Mesenchymal stem cell (in vitro differentiated cells and primary cell): ENCODE measurements at regions not wholly inside any gene's neighbourhood (a gene's known extent, or its start where the extent isn't known, plus 50 kb on each side); places are given as distances from the start of the nearest gene placed in this dataset.
A peak's percentile ranks its signal among the peaks of the same experiment; 100 is the strongest.

Source experiments
- DNase-seq: peaks from one replicate; pipeline ENCODE4 v3.0.0-alpha.2; 2013
- H2AFZ ChIP-seq: one replicate; pipeline ENCODE4 v1.6.1; 2013; ENCODE audit warnings: low read depth, mild to moderate bottlenecking, control low read depth, inconsistent platforms, low read length, moderate library complexity
- H2AK5ac ChIP-seq: 2 replicates; pipeline ENCODE4 v1.6.1; 2013; ENCODE audit warnings: low read length, moderate library complexity, mild to moderate bottlenecking, inconsistent platforms; ENCODE audit not compliant: severe bottlenecking
- H2BK120ac ChIP-seq: one replicate; pipeline ENCODE4 v1.6.1; 2013; ENCODE audit warnings: low read depth, mild to moderate bottlenecking, inconsistent platforms, low read length, moderate library complexity
- H2BK12ac ChIP-seq, 2 experiments: one replicate each; pipeline ENCODE4 v1.6.1; 2013; ENCODE audit warnings: inconsistent platforms in 2 of 2, low read length in 2 of 2, mild to moderate bottlenecking in 2 of 2, moderate library complexity in 2 of 2, control low read depth in 1 of 2
- H2BK15ac ChIP-seq: one replicate; pipeline ENCODE4 v1.6.1; 2013; ENCODE audit warnings: mild to moderate bottlenecking, low read depth, inconsistent platforms; ENCODE audit not compliant: poor library complexity, severe bottlenecking
- H2BK5ac ChIP-seq: 2 replicates; pipeline ENCODE4 v1.6.1; 2013; ENCODE audit warnings: low read depth, mild to moderate bottlenecking, low read length, control low read depth, inconsistent platforms; ENCODE audit not compliant: poor library complexity, severe bottlenecking
- H3K14ac ChIP-seq, 2 experiments: one replicate each; pipeline ENCODE4 v1.6.1; 2013; ENCODE audit warnings: inconsistent platforms in 2 of 2, low read length in 2 of 2, control low read depth in 1 of 2, mild to moderate bottlenecking in 1 of 2, moderate library complexity in 1 of 2
- H3K18ac ChIP-seq, 2 experiments: one replicate each; pipeline ENCODE4 v1.6.1; 2013; ENCODE audit warnings: inconsistent platforms in 2 of 2, low read length in 2 of 2, control low read depth in 1 of 2, low read depth in 1 of 2, mild to moderate bottlenecking in 1 of 2
- H3K23ac ChIP-seq, 2 experiments: one replicate each; pipeline ENCODE4 v1.6.1; 2013; ENCODE audit warnings: inconsistent platforms in 2 of 2, low read length in 2 of 2, mild to moderate bottlenecking in 2 of 2, moderate library complexity in 2 of 2, control low read depth in 1 of 2
- H3K27ac ChIP-seq: 2 replicates; pipeline ENCODE4 v1.5.1; 2013; ENCODE audit warnings: mild to moderate bottlenecking, moderate library complexity, low read length, control low read depth, inconsistent platforms; ENCODE audit not compliant: poor library complexity, severe bottlenecking
- H3K27me3 ChIP-seq, 2 experiments: 2 replicates each; pipeline versions ENCODE4 v1.6.1 to v1.7.0; 2013; ENCODE audit warnings: low read length in 2 of 2, mild to moderate bottlenecking in 2 of 2, moderate library complexity in 2 of 2, control low read depth in 1 of 2, inconsistent platforms in 1 of 2; ENCODE audit not compliant: control insufficient read depth in 1 of 2, insufficient read depth in 1 of 2
- H3K36me3 ChIP-seq, 2 experiments: 2 replicates each; pipeline versions ENCODE4 v1.6.1 to v1.7.0; 2013; ENCODE audit warnings: low read length in 2 of 2, control low read depth in 1 of 2, inconsistent platforms in 1 of 2, low read depth in 1 of 2, mild to moderate bottlenecking in 1 of 2; ENCODE audit not compliant: insufficient read depth in 2 of 2, control insufficient read depth in 1 of 2
- H3K4ac ChIP-seq, 2 experiments: one replicate each; pipeline ENCODE4 v1.6.1; 2013; ENCODE audit warnings: inconsistent platforms in 2 of 2, low read length in 2 of 2, mild to moderate bottlenecking in 2 of 2, moderate library complexity in 2 of 2, control low read depth in 1 of 2, low read depth in 1 of 2
- H3K4me1 ChIP-seq: 2 replicates; pipeline ENCODE4 v1.6.1; 2013; ENCODE audit warnings: low read depth, low read length, control low read depth; ENCODE audit not compliant: control insufficient read depth, insufficient read depth
- H3K4me2 ChIP-seq: 2 replicates; pipeline ENCODE4 v1.6.1; 2013; ENCODE audit warnings: low read length, mild to moderate bottlenecking, inconsistent platforms; ENCODE audit not compliant: poor library complexity, severe bottlenecking
- H3K4me3 ChIP-seq, 2 experiments: 2 replicates each; pipeline versions ENCODE4 v1.5.1 to v1.7.0; 2013; ENCODE audit warnings: low read length in 2 of 2, mild to moderate bottlenecking in 2 of 2, control low read depth in 1 of 2, low read depth in 1 of 2; ENCODE audit not compliant: insufficient read depth in 1 of 2
- H3K79me1 ChIP-seq: replicated peaks from 2 replicates; pipeline ENCODE4 v1.6.1; 2013; ENCODE audit warnings: mild to moderate bottlenecking, control low read depth, low read length, inconsistent platforms; ENCODE audit not compliant: poor library complexity, severe bottlenecking
- H3K9ac ChIP-seq: 2 replicates; pipeline ENCODE4 v1.7.0; 2013; ENCODE audit warnings: mild to moderate bottlenecking, low read length, moderate library complexity
- H3K9me3 ChIP-seq: 2 replicates; pipeline ENCODE4 v1.7.0; 2013; ENCODE audit warnings: mild to moderate bottlenecking, low read length; ENCODE audit not compliant: control insufficient read depth
- H4K8ac ChIP-seq: one replicate; pipeline ENCODE4 v1.6.1; 2013; ENCODE audit warnings: inconsistent platforms, mild to moderate bottlenecking, low read length, moderate library complexity
- H4K91ac ChIP-seq: one replicate; pipeline ENCODE4 v1.6.1; 2013; ENCODE audit warnings: mild to moderate bottlenecking, low read length, inconsistent platforms
- WGBS: methylation state at CpG from one replicate; pipeline ENCODE4 v1.1.7; 2013; ENCODE audit warnings: mixed read lengths; 5-methylcytosine and 5-hydroxymethylcytosine counted together

DNA sequence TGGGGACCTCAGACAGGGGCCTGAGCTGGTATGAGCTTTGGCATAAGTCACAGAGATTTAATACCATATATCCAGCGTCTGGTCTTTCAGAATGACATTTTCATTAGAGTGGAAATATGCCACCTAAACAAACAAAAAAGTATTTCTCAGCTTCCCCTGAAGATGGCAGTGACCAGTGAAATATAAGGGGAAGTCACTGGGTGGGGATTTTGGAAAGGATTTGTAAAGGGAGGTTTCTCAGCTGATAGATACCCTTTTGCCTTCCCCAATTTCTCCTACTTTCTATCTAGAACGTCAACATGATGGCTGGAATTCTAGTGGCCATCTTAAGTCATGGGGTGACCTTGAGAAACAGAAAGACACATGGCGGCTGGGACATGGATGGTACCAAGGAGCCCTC is 137.7 kb upstream of the LRFN2 start:
- 100% methylated on average over 2 of the region's 3 CpGs for WGBS
- no peak overlapping the region for H2AFZ ChIP-seq

DNA sequence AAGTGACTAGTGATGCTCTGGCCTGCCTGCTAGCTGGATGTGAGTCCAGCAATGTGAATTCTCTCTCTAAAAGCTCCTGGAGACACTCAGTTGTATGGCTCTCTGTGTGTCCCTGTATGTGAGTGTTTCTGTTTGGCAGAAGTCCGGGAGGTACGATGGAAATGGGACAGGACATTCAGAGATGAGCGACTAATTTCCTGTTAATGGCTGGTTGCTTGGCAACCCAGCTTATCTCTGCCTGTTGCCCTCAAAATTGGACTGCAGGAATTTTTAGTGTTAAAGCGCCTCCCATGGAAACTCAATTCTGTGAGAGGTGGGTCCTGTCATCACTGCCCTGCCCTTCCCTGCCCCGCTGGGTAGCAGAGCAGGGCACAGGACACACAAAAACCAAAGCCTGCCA is 136.8 kb upstream of the LRFN2 start:
- no peaks in the 10 kb centered on the region for H3K27me3 ChIP-seq
- H3K27ac ChIP-seq = no peak overlapping the region
- H2BK120ac ChIP-seq = no peak overlapping the region
- WGBS = 27% methylated on average over 5 of the region's 5 CpGs
- no peak overlapping the region for H3K4me3 ChIP-seq
- peaks cover 44% of the 10 kb centered on the region for H3K4me1 ChIP-seq
- H3K9me3 ChIP-seq = no peaks in the 10 kb centered on the region
- no peak overlapping the region for H3K4me2 ChIP-seq
- peak; percentile 38 for DNase-seq
- peak overlapping the region in 1 of 2 experiments; percentile 5 for H3K18ac ChIP-seq
- no peak overlapping the region for H4K91ac ChIP-seq
- no peaks in the 10 kb centered on the region for H3K36me3 ChIP-seq
- no peak overlapping the region for H2BK5ac ChIP-seq
- no peak overlapping the region for H3K23ac ChIP-seq
- no peak overlapping the region for H3K4ac ChIP-seq
- peak overlapping the region; percentile 90 for H2AK5ac ChIP-seq
- H3K79me1 ChIP-seq = no peaks in the 10 kb centered on the region
- peak overlapping the region; percentile 42 for H2AFZ ChIP-seq
- H4K8ac ChIP-seq = no peak overlapping the region
- no peak overlapping the region for H3K9ac ChIP-seq
- no peak overlapping the region for H2BK15ac ChIP-seq
- H2BK12ac ChIP-seq = peak overlapping the region in 1 of 2 experiments; percentile 48
- H3K14ac ChIP-seq = peak overlapping the region in 1 of 2 experiments; percentile 26

More for the DNA sequence above, 137.7 kb upstream of the LRFN2 start:
- Histone ChIP-seq H4K91ac (no peak overlapping the region), H4K8ac (no peak overlapping the region), H2BK120ac (no peak overlapping the region), H2BK12ac (no peak overlapping the region), H3K4me1 (peaks cover 37% of the 10 kb centered on the region), H3K79me1 (no peaks in the 10 kb centered on the region), H3K4ac (no peak overlapping the region), H2AK5ac (peak overlapping the region; percentile 58), H3K4me3 (no peak overlapping the region), H3K27me3 (peaks cover 0 to 2% of the 10 kb centered on the region in 2 experiments), H3K4me2 (no peak overlapping the region), H3K23ac (no peak overlapping the region), H3K18ac (no peak overlapping the region), H3K14ac (no peak overlapping the region), H3K9me3 (no peaks in the 10 kb centered on the region), H3K9ac (no peak overlapping the region), H3K36me3 (no peaks in the 10 kb centered on the region), H3K27ac (no peak overlapping the region), H2BK15ac (no peak overlapping the region), H2BK5ac (no peak overlapping the region)
- DNase-seq = no peak

DNA sequence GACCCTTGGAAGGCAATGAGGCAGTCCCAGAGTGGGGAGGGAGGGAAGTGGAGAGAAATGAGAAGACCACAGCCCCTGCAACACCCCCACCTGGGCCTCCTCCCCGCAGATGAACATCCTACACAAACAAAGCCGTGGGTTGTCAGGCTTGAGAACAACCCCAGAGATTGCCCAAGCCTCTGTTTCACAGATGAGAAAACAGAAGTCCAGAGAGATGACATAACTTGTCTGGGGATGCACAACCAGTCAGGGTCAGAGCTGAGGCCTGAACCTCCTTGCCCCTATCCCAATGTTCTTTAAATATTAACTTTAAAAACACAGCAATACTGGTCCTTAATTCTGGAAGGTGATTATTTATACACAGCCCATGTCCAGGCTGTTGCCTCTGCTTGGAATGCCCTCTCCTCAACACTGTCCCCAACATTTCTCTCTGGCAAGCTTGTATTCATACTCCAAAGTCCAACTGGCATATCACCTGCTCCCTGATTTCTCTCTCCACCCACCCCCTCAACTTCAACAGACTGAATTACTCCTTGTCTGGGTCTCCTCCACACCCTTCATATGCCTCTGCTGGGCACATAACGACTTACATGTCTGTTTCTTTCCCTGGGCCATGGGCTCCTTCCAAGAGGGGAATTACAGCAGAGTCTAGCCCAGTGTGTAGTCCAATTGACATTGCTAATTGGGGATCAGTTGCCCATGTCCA is 135.5 kb upstream of the LRFN2 start:
- Histone ChIP-seq H3K18ac (peak overlapping the region in 1 of 2 experiments; percentile 8), H3K4me1 (peaks cover 44% of the 10 kb centered on the region), H4K91ac (no peak overlapping the region), H3K4me2 (peak overlapping the region; percentile 42), H3K4ac (no peak overlapping the region), H3K27ac (peak overlapping the region; percentile 94), H3K79me1 (no peaks in the 10 kb centered on the region), H2BK12ac (peak overlapping the region; percentile 14 to 29), H4K8ac (no peak overlapping the region), H3K36me3 (no peaks in the 10 kb centered on the region), H3K9me3 (no peaks in the 10 kb centered on the region), H2BK5ac (peak overlapping the region; percentile 1), H3K23ac (no peak overlapping the region), H2BK120ac (no peak overlapping the region), H3K27me3 (no peaks in the 10 kb centered on the region), H2AFZ (no peak overlapping the region), H3K14ac (no peak overlapping the region), H2BK15ac (no peak overlapping the region), H2AK5ac (peak overlapping the region; percentile 90), H3K4me3 (no peak overlapping the region), H3K9ac (no peak overlapping the region)
- DNase-seq = peak; percentile 67
- 50% methylated on average over 3 of the region's 3 CpGs for WGBS

DNA sequence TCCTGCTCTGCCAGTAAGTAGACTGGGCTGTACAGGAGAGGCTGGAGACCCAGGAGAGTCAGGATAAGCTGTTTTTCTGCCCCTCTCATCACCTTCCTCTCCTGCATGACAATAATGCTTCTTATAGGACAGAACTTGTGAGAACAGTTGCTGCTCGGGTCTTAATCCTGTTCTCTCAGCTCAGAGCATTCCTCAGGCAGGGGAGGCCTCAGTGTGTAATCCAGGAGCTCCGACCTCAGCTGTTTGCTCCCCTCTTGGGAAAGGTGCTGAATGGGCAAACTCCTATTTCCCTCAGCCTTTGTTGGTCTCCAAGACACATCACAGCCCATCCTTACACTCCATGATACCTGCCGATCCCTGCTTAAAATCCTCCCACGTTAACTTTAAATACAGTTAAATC is 134.9 kb upstream of the LRFN2 start:
- no peak overlapping the region for H3K4ac ChIP-seq
- no peak overlapping the region for H2BK120ac ChIP-seq
- no peak overlapping the region for H4K91ac ChIP-seq
- H2BK5ac ChIP-seq = peak overlapping the region; percentile 81
- H2BK15ac ChIP-seq = no peak overlapping the region
- no peak overlapping the region for H3K4me3 ChIP-seq
- H2AK5ac ChIP-seq = peak overlapping the region; percentile 11
- H3K9me3 ChIP-seq = no peaks in the 10 kb centered on the region
- no peak overlapping the region for H3K23ac ChIP-seq
- WGBS = 76% methylated on average over 4 of the region's 4 CpGs
- peak overlapping the region; percentile 20 to 29 for H2BK12ac ChIP-seq
- H3K4me1 ChIP-seq = peaks cover 44% of the 10 kb centered on the region
- H3K79me1 ChIP-seq = no peaks in the 10 kb centered on the region
- peak overlapping the region; percentile 94 for H3K27ac ChIP-seq
- no peak overlapping the region for H2AFZ ChIP-seq
- H3K4me2 ChIP-seq = no peak overlapping the region
- no peak overlapping the region for H4K8ac ChIP-seq
- H3K36me3 ChIP-seq = no peaks in the 10 kb centered on the region
- peak; percentile 38 for DNase-seq
- no peak overlapping the region for H3K14ac ChIP-seq
- H3K18ac ChIP-seq = peak overlapping the region; percentile 46 to 54
- no peaks in the 10 kb centered on the region for H3K27me3 ChIP-seq
- no peak overlapping the region for H3K9ac ChIP-seq
